H1 (cell line): ENCODE measurements at regions not wholly inside any gene's neighbourhood (a gene's known extent, or its start where the extent isn't known, plus 50 kb on each side); places are given as distances from the start of the nearest gene placed in this dataset.

Experiments used
- CTCF ChIA-PET: fragments of 300-600 bp; sonication (Branson Sonifier 250); formaldehyde crosslinking; loops from one replicate; lab custom pipeline; 2021; ENCODE audit not compliant: partially characterized antibody; lab: Charles Lee
- POLR2A ChIA-PET: fragments of 300-600 bp; sonication (Branson Sonifier 250); formaldehyde crosslinking; loops from one replicate; lab custom pipeline; 2021; ENCODE audit warnings: inconsistent platforms; ENCODE audit not compliant: partially characterized antibody; lab: Charles Lee
- DNase-seq, 2 experiments: peaks; one replicate each; pipeline versions ENCODE4 v3.0.0 to v3.0.0-alpha.2; 2010 to 2022; ENCODE audit warnings: low spot score in 2 of 2, low read depth in 1 of 2, mixed read lengths in 1 of 2
- FAIRE-seq: peaks from 2 replicates; lab custom pipeline; 2011; peaks lifted over from hg19 to GRCh38; lab: Jason Lieb, UNC
- H2AFZ ChIP-seq: 2 replicates; pipeline ENCODE4 v1.8.1; 2012; ENCODE audit warnings: low read length, inconsistent platforms
- H2AK5ac ChIP-seq: 2 replicates; pipeline ENCODE4 v1.6.1; 2013; ENCODE audit warnings: low read depth, low read length
- H2BK120ac ChIP-seq: replicated peaks from 2 replicates; pipeline ENCODE3; 2013; ENCODE audit warnings: low read depth, low read length, inconsistent platforms
- H2BK12ac ChIP-seq: 2 replicates; pipeline ENCODE4 v1.6.1; 2013; ENCODE audit warnings: low read depth, low read length
- H2BK15ac ChIP-seq: 2 replicates; pipeline ENCODE4 v1.6.1; 2013; ENCODE audit warnings: low read length
- H2BK20ac ChIP-seq: 2 replicates; pipeline ENCODE4 v1.6.1; 2013; ENCODE audit warnings: low read length
- H2BK5ac ChIP-seq: 2 replicates; pipeline ENCODE4 v1.6.1; 2013; ENCODE audit warnings: low read depth, low read length
- H3K14ac ChIP-seq: 2 replicates; pipeline ENCODE4 v1.6.1; 2013; ENCODE audit warnings: inconsistent platforms; ENCODE audit not compliant: insufficient read length
- H3K18ac ChIP-seq: 2 replicates; pipeline ENCODE4 v1.6.1; 2013; ENCODE audit warnings: low read length; ENCODE audit errors: extremely low read depth
- H3K23ac ChIP-seq: 2 replicates; pipeline ENCODE4 v1.6.1; 2013; ENCODE audit warnings: inconsistent platforms; ENCODE audit not compliant: insufficient read length
- H3K23me2 ChIP-seq: 2 replicates; pipeline ENCODE4 v1.6.1; 2013; ENCODE audit warnings: low read depth, low read length
- H3K27ac ChIP-seq: 2 replicates; pipeline ENCODE4 v1.6.1; 2011; ENCODE audit warnings: low read depth, low read length, inconsistent platforms
- H3K27me3 ChIP-seq, 4 experiments: replicated peaks in 1 of 4; 1 replicate in 1 of 4; 2 replicates in 3 of 4; pipeline versions ENCODE4 v1.6.1 to v1.8.1; 2011 to 2013; ENCODE audit warnings: low read length in 3 of 4, mild to moderate bottlenecking in 3 of 4, inconsistent platforms in 2 of 4, mixed read lengths in 2 of 4, moderate library complexity in 1 of 4; ENCODE audit not compliant: control insufficient read depth in 3 of 4, insufficient read depth in 3 of 4; ENCODE audit errors: extremely low read depth in 1 of 4
- H3K36me3 ChIP-seq, 4 experiments: 2 replicates each; pipeline versions ENCODE4 v1.6.1 to v1.8.1; 2011 to 2013; ENCODE audit warnings: mild to moderate bottlenecking in 4 of 4, low read length in 3 of 4, moderate library complexity in 2 of 4, control low read depth in 1 of 4, inconsistent platforms in 1 of 4; ENCODE audit not compliant: insufficient read depth in 4 of 4, control insufficient read depth in 2 of 4
- H3K4ac ChIP-seq: replicated peaks from 2 replicates; pipeline ENCODE3; 2013; ENCODE audit warnings: low read length, low read depth, mixed read lengths, inconsistent platforms; ENCODE audit not compliant: insufficient read length
- H3K4me1 ChIP-seq, 4 experiments: replicated peaks in 1 of 4; 1 replicate in 1 of 4; 2 replicates in 3 of 4; pipeline versions ENCODE4 v1.6.1 to v1.8.1; 2011 to 2013; ENCODE audit warnings: low read length in 3 of 4, inconsistent platforms in 2 of 4, mixed read lengths in 1 of 4; ENCODE audit not compliant: insufficient read depth in 4 of 4, control insufficient read depth in 3 of 4
- H3K4me2 ChIP-seq, 2 experiments: 2 replicates each; pipeline versions ENCODE4 v1.6.1 to v1.8.1; 2011 to 2013; ENCODE audit warnings: low read depth in 2 of 2, low read length in 2 of 2, control low read depth in 1 of 2, inconsistent platforms in 1 of 2, mild to moderate bottlenecking in 1 of 2; ENCODE audit not compliant: insufficient read depth in 1 of 2
- H3K4me3 ChIP-seq, 4 experiments: fragments of 200-600, 300-600 bp in 1 of 4; sonication (generic), shearing (Covaris generic), sonication (Bioruptor Twin) in 1 of 4; 2 replicates each; pipeline versions ENCODE4 v1.5.1 to v1.8.1; 2011 to 2016; ENCODE audit warnings: low read length in 4 of 4, low read depth in 3 of 4, control low read depth in 2 of 4, inconsistent platforms in 2 of 4, mild to moderate bottlenecking in 2 of 4, mixed read lengths in 1 of 4, moderate library complexity in 1 of 4; ENCODE audit not compliant: insufficient read depth in 2 of 4; ENCODE audit errors: extremely low read depth in 1 of 4
- H3K56ac ChIP-seq: replicated peaks from 2 replicates; pipeline ENCODE3; 2013; ENCODE audit warnings: low read depth, mild to moderate bottlenecking, mixed read lengths, low read length, inconsistent platforms; ENCODE audit not compliant: insufficient read length
- H3K79me1 ChIP-seq: 2 replicates; pipeline ENCODE4 v1.6.1; 2013; ENCODE audit warnings: low read depth, low read length, control low read depth
- H3K79me2 ChIP-seq, 2 experiments: 2 replicates each; pipeline versions ENCODE4 v1.6.1 to v1.8.1; 2012 to 2013; ENCODE audit warnings: low read length in 2 of 2, mild to moderate bottlenecking in 2 of 2, inconsistent platforms in 1 of 2; ENCODE audit not compliant: insufficient read depth in 2 of 2, control insufficient read depth in 1 of 2
- H3K9ac ChIP-seq, 4 experiments: replicated peaks in 1 of 4; 1 replicate in 1 of 4; 2 replicates in 3 of 4; pipeline versions ENCODE4 v1.6.1 to v1.8.1; 2011 to 2013; ENCODE audit warnings: low read depth in 3 of 4, low read length in 3 of 4, control low read depth in 2 of 4, mild to moderate bottlenecking in 2 of 4, moderate library complexity in 2 of 4, inconsistent platforms in 1 of 4; ENCODE audit errors: extremely low read depth in 1 of 4
- H3K9me3 ChIP-seq, 2 experiments: 2 replicates each; pipeline versions ENCODE4 v1.6.1 to v1.8.1; 2012 to 2013; ENCODE audit warnings: mild to moderate bottlenecking in 2 of 2, moderate library complexity in 2 of 2, control low read depth in 1 of 2, inconsistent platforms in 1 of 2, low read depth in 1 of 2, low read length in 1 of 2, mixed read lengths in 1 of 2; ENCODE audit not compliant: insufficient read depth in 2 of 2
- H4K20me1 ChIP-seq, 2 experiments: replicated peaks in 1 of 2; 2 replicates each; pipeline versions ENCODE3 to v1.8.1; 2011 to 2013; ENCODE audit warnings: inconsistent platforms in 2 of 2, low read length in 2 of 2, mild to moderate bottlenecking in 1 of 2; ENCODE audit not compliant: insufficient read depth in 2 of 2, control insufficient read depth in 1 of 2
- H4K5ac ChIP-seq: 2 replicates; pipeline ENCODE4 v1.6.1; 2013; ENCODE audit warnings: low read length, low read depth, mixed read lengths, inconsistent platforms; ENCODE audit not compliant: insufficient read length
- H4K8ac ChIP-seq: 2 replicates; pipeline ENCODE4 v1.8.0; 2013; ENCODE audit warnings: mild to moderate bottlenecking, moderate library complexity, low read length, inconsistent platforms; ENCODE audit not compliant: insufficient read depth; ENCODE audit errors: extremely low read depth
- H4K91ac ChIP-seq: replicated peaks from 2 replicates; pipeline ENCODE3; 2013; ENCODE audit warnings: low read length, mixed read lengths, inconsistent platforms; ENCODE audit not compliant: insufficient read length
- ATF3 ChIP-seq: IDR thresholded peaks from 2 replicates; pipeline ENCODE4 v1.6.1; 2011; ENCODE audit warnings: low read depth, mild to moderate bottlenecking, low read length; ENCODE audit not compliant: insufficient read depth
- CHD1 ChIP-seq: IDR thresholded peaks from 2 replicates; pipeline ENCODE4 v1.6.1; 2012; ENCODE audit warnings: low read depth, low read length, improper control_type of control experiment
- CTCF ChIP-seq, 3 experiments: IDR thresholded peaks; 1 replicate in 2 of 3; 2 replicates in 1 of 3; pipeline versions ENCODE4 v1.5.1 to v1.6.1; 2011; ENCODE audit warnings: low read length in 3 of 3, mild to moderate bottlenecking in 3 of 3, inconsistent platforms in 2 of 3, low read depth in 1 of 3, moderate library complexity in 1 of 3; ENCODE audit not compliant: insufficient read depth in 1 of 3; ENCODE audit errors: control extremely low read depth in 1 of 3
- E2F6 ChIP-seq: IDR thresholded peaks from 2 replicates; pipeline ENCODE4 v1.6.1; 2012; ENCODE audit warnings: inconsistent platforms
- EGR1 ChIP-seq: IDR thresholded peaks from 2 replicates; pipeline ENCODE4 v1.6.1; 2011; ENCODE audit warnings: low read depth, low read length, borderline replicate concordance
- NRF1 ChIP-seq: IDR thresholded peaks from 2 replicates; pipeline ENCODE4 v1.6.1; 2011; ENCODE audit warnings: mild to moderate bottlenecking, low read depth, low read length, improper control_type of control experiment
- SP1 ChIP-seq: IDR thresholded peaks from 2 replicates; pipeline ENCODE4 v1.6.1; 2011; ENCODE audit warnings: low read depth, low read length
- SRF ChIP-seq: IDR thresholded peaks from 2 replicates; pipeline ENCODE4 v1.6.1; 2011; ENCODE audit warnings: mild to moderate bottlenecking, low read depth, low read length, moderate library complexity
- WGBS, 2 experiments: shearing (Covaris generic) in 1 of 2; methylation state at CpG; one replicate each; pipeline versions ENCODE4 v1.1.6 to v1.1.7; 2013 to 2015; ENCODE audit warnings: low lambda C conversion rate in 2 of 2, mixed read lengths in 2 of 2, inconsistent platforms in 1 of 2, low coverage in 1 of 2, missing lambda C conversion rate in 1 of 2; ENCODE audit not compliant: insufficient replicate concordance in 2 of 2, insufficient coverage in 1 of 2, insufficient read length in 1 of 2; ENCODE audit errors: extremely low coverage in 1 of 2, missing lambda C conversion rate in 1 of 2; 5-methylcytosine and 5-hydroxymethylcytosine counted together

- H3K27me3 ChIP-seq: no peaks in the 10 kb centered on the region
These were observed 321.3 kb upstream of the ARID1B start for GRCh38 chr6:156455847-156456246.

More at GRCh38 chr6:156455847-156456246, 321.3 kb upstream of the ARID1B start:
- H3K56ac ChIP-seq: no peak overlapping the region
- TF ChIP-seq E2F6: no peak
- no peak for TF ChIP-seq SRF
- no peak for TF ChIP-seq SP1
- TF ChIP-seq CTCF (IDR thresholded peaks at IDR 0.05; ENCODE audit: control extremely low read depth in 1 of 3, insufficient read depth in 1 of 3, low read depth in 1 of 3, low read length in 3 of 3): no peak
- no peak for TF ChIP-seq EGR1
- no peak for TF ChIP-seq ATF3
- TF ChIP-seq NRF1: no peak
- TF ChIP-seq CHD1: no peak
- H2AK5ac ChIP-seq: no peak overlapping the region
- DNase-seq (no peak), FAIRE-seq (no peak)
- H4K91ac ChIP-seq: no peak overlapping the region
- no peak overlapping the region for H3K4me3 ChIP-seq
- no peak overlapping the region for H3K27ac ChIP-seq
- H2BK120ac ChIP-seq: no peak overlapping the region
- ChIA-PET POLR2A (interaction anchor here (0.7 kb wide), 1 partner anchor 961 kb away, joined by 4 read pairs; no protein-coding TSS in a partner anchor), CTCF (no interaction called here)
- H3K36me3 ChIP-seq: no peaks in the 10 kb centered on the region
- H3K23me2 ChIP-seq: no peaks in the 10 kb centered on the region
- H3K4me2 ChIP-seq: no peak overlapping the region
- H3K18ac ChIP-seq: no peak overlapping the region
- H4K5ac ChIP-seq: no peak overlapping the region
- no peaks in the 10 kb centered on the region for H3K9me3 ChIP-seq
- no peak overlapping the region for H3K14ac ChIP-seq
- H4K20me1 ChIP-seq: no peaks in the 10 kb centered on the region
- no peak overlapping the region for H2BK15ac ChIP-seq
- no peak overlapping the region for H3K4ac ChIP-seq
- no peak overlapping the region for H2AFZ ChIP-seq
- H3K9ac ChIP-seq: no peak overlapping the region
- H2BK5ac ChIP-seq: no peak overlapping the region
- H3K23ac ChIP-seq: no peak overlapping the region
- H2BK20ac ChIP-seq: no peak overlapping the region
- H4K8ac ChIP-seq: no peak overlapping the region
- H2BK12ac ChIP-seq: no peak overlapping the region
- no peaks in the 10 kb centered on the region for H3K79me2 ChIP-seq
- no peaks in the 10 kb centered on the region for H3K4me1 ChIP-seq
- H3K79me1 ChIP-seq: no peaks in the 10 kb centered on the region
- 90% methylated on average over 3 of the region's 4 CpGs; no CpG with 5 or more reads in 1 of the 2 experiments for WGBS, 2 experiments
